Spleen (tissue), 11 donors: ENCODE measurements at regions not wholly inside any gene's neighbourhood (a gene's known extent, or its start where the extent isn't known, plus 50 kb on each side); places are given as distances from the start of the nearest gene placed in this dataset.
A peak's percentile ranks its signal among the peaks of the same experiment; 100 is the strongest.

Experiments
- DNase-seq: peaks from one replicate; pipeline ENCODE4 v3.0.0-alpha.2; 2020
- H3K27ac ChIP-seq, 8 donors: fragments of 200-600 bp; sonication (generic) in 7 of 8; 1 replicate in 4 of 8; 2 replicates in 4 of 8; pipeline versions ENCODE4 v1.5.0 to v1.8.0; 2016 to 2021; ENCODE audit warnings: inconsistent platforms in 4 of 8, mild to moderate bottlenecking in 4 of 8, moderate library complexity in 1 of 8
- H3K27me3 ChIP-seq, 7 donors: fragments of 200-600 bp; sonication (generic) in 6 of 7; replicated peaks in 1 of 7; 1 replicate in 4 of 7; 2 replicates in 3 of 7; pipeline versions ENCODE4 v1.5.0 to v1.8.0; 2016 to 2021; ENCODE audit warnings: inconsistent platforms in 3 of 7, mild to moderate bottlenecking in 1 of 7
- H3K36me3 ChIP-seq, 6 donors: fragments of 200-600 bp; sonication (generic) in 5 of 6; 1 replicate in 4 of 6; 2 replicates in 2 of 6; pipeline versions ENCODE4 v1.5.0 to v1.8.0; 2016 to 2021; ENCODE audit warnings: inconsistent platforms in 2 of 6
- H3K4me1 ChIP-seq, 6 donors: fragments of 200-600 bp; sonication (generic) in 5 of 6; 1 replicate in 3 of 6; 2 replicates in 3 of 6; pipeline versions ENCODE4 v1.5.0 to v1.8.0; 2016 to 2021; ENCODE audit warnings: inconsistent platforms in 3 of 6
- H3K4me3 ChIP-seq, 8 donors: fragments of 200-600 bp; sonication (generic) in 7 of 8; 1 replicate in 4 of 8; 2 replicates in 4 of 8; pipeline versions ENCODE4 v1.5.0 to v1.8.0; 2016 to 2021; ENCODE audit warnings: inconsistent platforms in 4 of 8, mild to moderate bottlenecking in 4 of 8, moderate library complexity in 2 of 8
- H3K9me3 ChIP-seq, 8 donors: fragments of 200-600 bp; sonication (generic) in 7 of 8; 1 replicate in 4 of 8; 2 replicates in 4 of 8; pipeline versions ENCODE4 v1.5.0 to v1.8.0; 2016 to 2021; ENCODE audit warnings: inconsistent platforms in 4 of 8
- POLR2A ChIP-seq, 3 donors: fragments of 450-650 bp; IDR thresholded peaks; one replicate each; pipeline ENCODE4 v1.5.1; 2017; ENCODE audit warnings: antibody characterized with exemption in 3 of 3, mild to moderate bottlenecking in 1 of 3
- POLR2AphosphoS5 ChIP-seq, 3 donors: sonication (generic); formaldehyde crosslinking; IDR thresholded peaks; one replicate each; pipeline ENCODE4 v1.5.1; 2017; ENCODE audit warnings: antibody characterized with exemption in 3 of 3
- WGBS, 5 donors: extraction: QIAGEN DNeasy Blood & Tissue Kit in 3 of 5; methylation state at CpG; one replicate each; pipeline versions ENCODE4 v1.1.5 to v1.1.7; 2013 to 2018; 5-methylcytosine and 5-hydroxymethylcytosine counted together
- intact Hi-C: fragments of 100-400 bp; cut with DNase I; formaldehyde crosslinking; loops from one replicate; pipeline ENCODE4 v1.15.0; 2023; ENCODE audit warnings: low total_unique reads
- TF ChIP-seq, protein P1 (sequence below), 11 experiments: fragments of 200-600 bp in 7 of 11; fragments of 450-650 bp in 4 of 11; sonication (generic) in 4 of 11; IDR thresholded peaks in 8 of 11; conservative IDR thresholded peaks in 3 of 11; 1 replicate in 7 of 11; 2 replicates in 4 of 11; pipeline versions ENCODE4 v1.4.0 to v1.8.0; 2016 to 2021; ENCODE audit warnings: antibody characterized with exemption in 11 of 11, inconsistent platforms in 4 of 11, mild to moderate bottlenecking in 1 of 11
- donor health status: healthy with polysubstance abuse.
- donor health status: DM: no; HTN: no; CAD: no; lungs with moderate emphysema.
- donor health status: DM: no; HTN: no; CAD: no.
- donor health status: Bipolar disorder and iron deficiency.
- donor health status: healthy.
- donor health status: DM: no; HTN: no; CAD: no.
- donor health status: DM: yes; HTN: yes; CAD: no.

DNA sequence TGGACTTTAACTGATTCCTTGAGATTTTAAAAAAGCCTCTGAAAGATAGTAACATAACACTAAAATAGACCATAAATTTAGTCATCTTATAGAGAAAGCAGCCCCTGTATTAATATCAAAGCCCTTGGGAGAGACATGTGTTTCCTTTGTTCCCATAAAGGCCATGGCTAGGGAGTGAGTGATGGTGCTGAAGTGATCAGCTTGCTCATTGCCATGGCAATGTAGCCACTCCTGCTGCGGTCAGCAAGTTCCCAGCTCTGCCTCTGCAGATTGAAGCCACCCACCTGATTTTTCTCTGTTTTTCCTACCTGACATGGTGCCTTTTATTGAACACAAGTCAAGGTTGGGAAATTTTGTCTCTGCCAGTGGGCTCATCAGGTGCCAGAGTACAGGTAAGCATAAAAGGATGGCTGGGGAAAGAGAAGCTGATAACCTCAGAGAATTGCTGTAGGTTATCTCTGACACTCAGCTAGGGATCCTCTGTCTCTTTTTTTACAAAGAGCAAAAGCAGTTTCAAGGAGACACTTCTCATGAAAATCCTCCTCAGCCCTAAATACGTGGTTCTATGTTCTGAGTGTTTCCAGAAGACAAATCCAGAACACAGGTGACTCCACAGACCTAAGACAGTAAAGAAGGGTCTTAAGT lies 296.3 kb upstream of the NMUR2 start:
- no peak for DNase-seq
- no peak overlapping the region for H3K4me3 ChIP-seq
- intact Hi-C loops, result no loop called here
- no peaks in the 10 kb centered on the region for H3K36me3 ChIP-seq
- H3K9me3 ChIP-seq, result peaks cover 0 to 40% (median 17%) of the 10 kb centered on the region in 8 donors
- H3K27me3 ChIP-seq, result no peaks in the 10 kb centered on the region
- no peak overlapping the region for H3K27ac ChIP-seq
- 47 to 63% (median 57%) methylated on average over 2 of the region's 2 CpGs for WGBS, 5 donors
- TF ChIP-seq POLR2AphosphoS5 (IDR thresholded peaks at IDR 0.05) (peak in 1 of 3 donors; percentile 31), POLR2A (IDR thresholded peaks at IDR 0.05) (no peak)
- TF ChIP-seq, protein P1, sequence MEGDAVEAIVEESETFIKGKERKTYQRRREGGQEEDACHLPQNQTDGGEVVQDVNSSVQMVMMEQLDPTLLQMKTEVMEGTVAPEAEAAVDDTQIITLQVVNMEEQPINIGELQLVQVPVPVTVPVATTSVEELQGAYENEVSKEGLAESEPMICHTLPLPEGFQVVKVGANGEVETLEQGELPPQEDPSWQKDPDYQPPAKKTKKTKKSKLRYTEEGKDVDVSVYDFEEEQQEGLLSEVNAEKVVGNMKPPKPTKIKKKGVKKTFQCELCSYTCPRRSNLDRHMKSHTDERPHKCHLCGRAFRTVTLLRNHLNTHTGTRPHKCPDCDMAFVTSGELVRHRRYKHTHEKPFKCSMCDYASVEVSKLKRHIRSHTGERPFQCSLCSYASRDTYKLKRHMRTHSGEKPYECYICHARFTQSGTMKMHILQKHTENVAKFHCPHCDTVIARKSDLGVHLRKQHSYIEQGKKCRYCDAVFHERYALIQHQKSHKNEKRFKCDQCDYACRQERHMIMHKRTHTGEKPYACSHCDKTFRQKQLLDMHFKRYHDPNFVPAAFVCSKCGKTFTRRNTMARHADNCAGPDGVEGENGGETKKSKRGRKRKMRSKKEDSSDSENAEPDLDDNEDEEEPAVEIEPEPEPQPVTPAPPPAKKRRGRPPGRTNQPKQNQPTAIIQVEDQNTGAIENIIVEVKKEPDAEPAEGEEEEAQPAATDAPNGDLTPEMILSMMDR (IDR thresholded peaks at IDR 0.05 in 8 of 11, conservative IDR thresholded peaks at IDR 0.05 in 3 of 11), result no peak
- H3K4me1 ChIP-seq, result peaks cover 0 to 5% (median 0%) of the 10 kb centered on the region in 6 donors

DNA sequence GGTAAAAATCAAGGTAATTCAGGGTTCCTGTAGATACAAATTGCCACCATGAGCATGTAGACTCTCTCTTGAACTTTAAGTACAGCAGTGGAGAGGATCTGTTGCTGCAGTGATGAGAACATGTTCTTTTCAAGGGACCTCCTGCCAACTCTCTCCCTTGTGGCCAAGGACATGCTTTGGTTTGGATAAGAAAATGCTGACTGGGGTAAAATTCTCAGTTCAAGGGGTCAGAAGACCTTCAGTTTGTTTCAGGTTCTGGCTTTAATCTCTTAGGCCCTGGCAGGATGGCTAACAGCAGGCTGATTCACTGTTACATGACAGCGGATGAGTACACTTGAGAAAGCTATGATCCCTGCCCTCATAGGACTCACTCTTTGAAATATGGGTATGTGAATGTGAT lies 299.2 kb upstream of the NMUR2 start:
- TF ChIP-seq POLR2AphosphoS5 (IDR thresholded peaks at IDR 0.05) (peak in 1 of 3 donors; percentile 33), POLR2A (IDR thresholded peaks at IDR 0.05) (no peak)
- TF ChIP-seq, protein P1 (IDR thresholded peaks at IDR 0.05 in 8 of 11, conservative IDR thresholded peaks at IDR 0.05 in 3 of 11), result no peak
- Histone ChIP-seq H3K27me3 (no peaks in the 10 kb centered on the region), H3K27ac (peak overlapping the region in 3 of 8 donors; percentile 22 to 38 (median 32)), H3K4me3 (no peak overlapping the region), H3K9me3 (peaks cover 0 to 33% (median 12%) of the 10 kb centered on the region in 8 donors), H3K36me3 (no peaks in the 10 kb centered on the region), H3K4me1 (peaks cover 0 to 5% (median 0%) of the 10 kb centered on the region in 6 donors)
- intact Hi-C loops, result no loop called here
- DNase-seq, result no peak
- WGBS, 5 donors, result 62 to 82% (median 78%) methylated on average over 1 of the region's 1 CpG

DNA sequence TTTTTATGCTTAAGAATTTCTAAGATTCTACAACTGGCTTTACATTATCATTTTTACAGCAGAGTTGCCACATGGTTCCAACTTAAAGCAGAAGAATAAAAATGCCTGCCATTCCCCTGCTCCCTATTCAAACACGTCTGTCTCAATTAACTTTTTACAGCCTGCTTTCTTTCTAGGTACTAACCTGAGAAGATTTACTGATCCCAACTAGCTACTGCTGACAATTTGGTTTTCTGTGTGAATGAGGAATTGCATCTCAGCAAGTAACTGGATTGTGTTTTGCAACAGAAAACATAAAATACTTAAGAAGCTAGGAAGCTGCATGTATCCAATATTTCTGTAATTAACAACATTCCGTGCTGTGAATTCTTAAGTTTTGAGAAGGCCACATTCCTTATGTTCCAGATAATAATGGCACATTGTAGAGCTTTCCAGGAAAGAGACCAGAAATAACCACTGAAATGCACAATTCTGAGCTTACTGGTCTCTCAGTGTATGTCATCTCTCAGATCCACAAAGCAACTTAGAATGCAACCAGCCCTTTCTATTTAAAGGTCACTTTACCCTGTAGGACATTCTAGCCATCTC lies 306.8 kb upstream of the NMUR2 start:
- 44 to 57% (median 49%) methylated on average over 2 of the region's 2 CpGs for WGBS, 5 donors
- no peak overlapping the region for H3K27ac ChIP-seq
- no peaks in the 10 kb centered on the region for H3K4me1 ChIP-seq
- intact Hi-C loops, result no loop called here
- no peak overlapping the region for H3K4me3 ChIP-seq
- no peaks in the 10 kb centered on the region for H3K36me3 ChIP-seq
- H3K9me3 ChIP-seq, result peaks cover 0 to 6% (median 0%) of the 10 kb centered on the region in 8 donors
- TF ChIP-seq, protein P1 (IDR thresholded peaks at IDR 0.05 in 8 of 11, conservative IDR thresholded peaks at IDR 0.05 in 3 of 11), result no peak
- no peak for TF ChIP-seq POLR2A (IDR thresholded peaks at IDR 0.05)
- TF ChIP-seq POLR2AphosphoS5 (IDR thresholded peaks at IDR 0.05), result no peak
- no peak for DNase-seq
- H3K27me3 ChIP-seq, result no peaks in the 10 kb centered on the region

DNA sequence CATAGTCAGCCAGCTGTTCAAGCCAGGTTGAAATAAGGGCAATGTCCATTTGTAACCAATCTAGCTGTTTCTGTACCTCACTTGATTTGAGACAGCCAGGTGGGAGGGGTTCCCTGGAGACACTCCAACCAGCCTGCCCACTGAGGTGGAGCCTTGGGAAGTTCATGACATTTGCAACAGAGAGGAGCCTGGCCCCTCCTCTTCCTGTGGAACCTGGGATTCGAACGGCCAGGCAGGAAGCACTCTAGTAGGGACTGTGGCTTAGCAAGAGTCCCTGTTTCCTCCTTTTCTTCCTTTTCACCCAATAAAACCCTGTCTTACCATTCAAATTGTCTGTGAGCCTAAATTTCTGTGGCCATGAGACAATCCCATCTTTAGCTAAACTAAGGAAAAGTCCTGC lies 312.3 kb upstream of the NMUR2 start:
- Histone ChIP-seq H3K9me3 (peaks cover 0 to 37% (median 17%) of the 10 kb centered on the region in 8 donors), H3K27me3 (no peaks in the 10 kb centered on the region), H3K4me1 (no peaks in the 10 kb centered on the region), H3K4me3 (no peak overlapping the region), H3K27ac (no peak overlapping the region), H3K36me3 (no peaks in the 10 kb centered on the region)
- TF ChIP-seq POLR2A (IDR thresholded peaks at IDR 0.05) (no peak), POLR2AphosphoS5 (IDR thresholded peaks at IDR 0.05) (no peak)
- intact Hi-C loops, result no loop called here
- no peak for DNase-seq
- 3 to 18% (median 9%) methylated on average over 2 of the region's 2 CpGs for WGBS, 5 donors
